ENCODE measurements at regions not wholly inside any gene's neighbourhood (a gene's known extent, or its start where the extent isn't known, plus 50 kb on each side); places are given as distances from the start of the nearest gene placed in this dataset.

DNA sequence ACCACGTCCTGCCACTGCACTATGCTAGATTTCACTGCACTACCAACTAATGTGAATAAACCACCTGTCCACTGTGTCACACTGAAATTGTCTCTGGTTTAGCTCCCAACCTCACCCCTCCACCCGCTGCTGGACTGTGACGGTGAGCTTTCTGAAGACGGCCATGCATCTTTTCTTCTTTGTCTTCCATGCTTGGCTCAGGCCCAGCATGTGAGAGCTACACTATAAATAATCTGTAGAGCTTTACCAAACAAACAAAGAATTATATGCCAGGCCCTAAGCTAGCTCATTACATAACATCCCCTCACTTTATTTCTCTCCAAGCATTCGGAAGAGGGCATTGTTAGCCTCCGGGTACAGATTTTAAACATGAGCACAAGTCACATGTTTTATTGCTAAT, 633.2 kb downstream of the TNS3 start:
- TF ChIP-seq SIN3A (IDR thresholded peaks at IDR 0.05; ENCODE audit: borderline replicate concordance, insufficient read depth, low read length) (no peak), FOXP2 (optimal IDR thresholded peaks at IDR 0.05; ENCODE audit: borderline replicate concordance, extremely low read depth, extremely low read length, insufficient read depth) (no peak), TAF1 (IDR thresholded peaks at IDR 0.05; ENCODE audit: borderline replicate concordance, insufficient read depth, low read length) (no peak), POLR2AphosphoS5 (IDR thresholded peaks at IDR 0.05; ENCODE audit: low read depth, low read length) (no peak)
- TF ChIP-seq, protein P1, sequence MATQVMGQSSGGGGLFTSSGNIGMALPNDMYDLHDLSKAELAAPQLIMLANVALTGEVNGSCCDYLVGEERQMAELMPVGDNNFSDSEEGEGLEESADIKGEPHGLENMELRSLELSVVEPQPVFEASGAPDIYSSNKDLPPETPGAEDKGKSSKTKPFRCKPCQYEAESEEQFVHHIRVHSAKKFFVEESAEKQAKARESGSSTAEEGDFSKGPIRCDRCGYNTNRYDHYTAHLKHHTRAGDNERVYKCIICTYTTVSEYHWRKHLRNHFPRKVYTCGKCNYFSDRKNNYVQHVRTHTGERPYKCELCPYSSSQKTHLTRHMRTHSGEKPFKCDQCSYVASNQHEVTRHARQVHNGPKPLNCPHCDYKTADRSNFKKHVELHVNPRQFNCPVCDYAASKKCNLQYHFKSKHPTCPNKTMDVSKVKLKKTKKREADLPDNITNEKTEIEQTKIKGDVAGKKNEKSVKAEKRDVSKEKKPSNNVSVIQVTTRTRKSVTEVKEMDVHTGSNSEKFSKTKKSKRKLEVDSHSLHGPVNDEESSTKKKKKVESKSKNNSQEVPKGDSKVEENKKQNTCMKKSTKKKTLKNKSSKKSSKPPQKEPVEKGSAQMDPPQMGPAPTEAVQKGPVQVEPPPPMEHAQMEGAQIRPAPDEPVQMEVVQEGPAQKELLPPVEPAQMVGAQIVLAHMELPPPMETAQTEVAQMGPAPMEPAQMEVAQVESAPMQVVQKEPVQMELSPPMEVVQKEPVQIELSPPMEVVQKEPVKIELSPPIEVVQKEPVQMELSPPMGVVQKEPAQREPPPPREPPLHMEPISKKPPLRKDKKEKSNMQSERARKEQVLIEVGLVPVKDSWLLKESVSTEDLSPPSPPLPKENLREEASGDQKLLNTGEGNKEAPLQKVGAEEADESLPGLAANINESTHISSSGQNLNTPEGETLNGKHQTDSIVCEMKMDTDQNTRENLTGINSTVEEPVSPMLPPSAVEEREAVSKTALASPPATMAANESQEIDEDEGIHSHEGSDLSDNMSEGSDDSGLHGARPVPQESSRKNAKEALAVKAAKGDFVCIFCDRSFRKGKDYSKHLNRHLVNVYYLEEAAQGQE (IDR thresholded peaks at IDR 0.05; ENCODE audit: insufficient read depth in 1 of 2, low read depth in 2 of 2, low read length in 2 of 2) = no peak

DNA sequence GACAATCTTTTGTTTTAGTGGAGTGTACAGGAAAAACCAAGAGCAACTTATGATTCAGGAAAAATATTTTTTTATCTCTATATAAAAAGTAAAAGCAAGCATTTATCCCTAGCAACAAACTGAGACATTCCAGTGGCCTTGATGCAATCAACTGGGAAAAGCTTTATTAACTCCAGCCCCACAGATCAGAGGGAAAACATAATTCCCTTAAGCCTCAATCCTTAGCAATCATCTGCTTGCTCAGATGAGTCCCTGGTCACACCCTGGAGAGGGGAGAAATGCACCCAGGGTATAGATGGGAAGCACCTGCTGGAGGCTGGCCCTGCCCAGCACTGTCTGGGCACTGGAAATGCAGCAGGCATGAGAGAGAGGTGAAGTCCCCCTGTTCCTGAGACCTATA, 636.6 kb downstream of the TNS3 start:
- TF ChIP-seq TAF1 (IDR thresholded peaks at IDR 0.05; ENCODE audit: borderline replicate concordance, insufficient read depth, low read length) (no peak), POLR2AphosphoS5 (IDR thresholded peaks at IDR 0.05; ENCODE audit: low read depth, low read length) (no peak), FOXP2 (optimal IDR thresholded peaks at IDR 0.05; ENCODE audit: borderline replicate concordance, extremely low read depth, extremely low read length, insufficient read depth) (no peak), SIN3A (IDR thresholded peaks at IDR 0.05; ENCODE audit: borderline replicate concordance, insufficient read depth, low read length) (no peak)
- TF ChIP-seq, protein P1 (IDR thresholded peaks at IDR 0.05; ENCODE audit: insufficient read depth in 1 of 2, low read depth in 2 of 2, low read length in 2 of 2) = no peak

DNA sequence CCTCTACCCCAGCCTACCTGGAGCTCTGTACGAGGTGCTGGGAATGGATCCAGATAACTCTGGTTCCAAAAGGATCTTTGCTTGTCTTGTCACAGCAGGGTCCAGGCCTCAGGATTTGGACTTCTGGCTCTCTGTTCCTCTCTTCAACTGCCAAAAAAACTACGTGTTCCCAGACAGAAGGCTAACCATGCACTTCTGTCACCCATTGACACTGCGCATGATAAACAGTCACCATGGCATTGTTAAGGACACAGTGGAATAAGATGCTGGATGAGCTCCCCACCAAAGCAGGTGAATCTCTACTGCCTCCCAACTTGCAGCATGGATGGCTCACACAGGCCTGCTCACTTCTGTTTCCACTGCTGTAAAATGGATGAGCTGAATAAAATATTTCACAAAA, 637.9 kb downstream of the TNS3 start:
- TF ChIP-seq POLR2AphosphoS5 (IDR thresholded peaks at IDR 0.05; ENCODE audit: low read depth, low read length) (no peak), SIN3A (IDR thresholded peaks at IDR 0.05; ENCODE audit: borderline replicate concordance, insufficient read depth, low read length) (no peak), TAF1 (IDR thresholded peaks at IDR 0.05; ENCODE audit: borderline replicate concordance, insufficient read depth, low read length) (no peak), FOXP2 (optimal IDR thresholded peaks at IDR 0.05; ENCODE audit: borderline replicate concordance, extremely low read depth, extremely low read length, insufficient read depth) (no peak)
- TF ChIP-seq, protein P1 (IDR thresholded peaks at IDR 0.05; ENCODE audit: insufficient read depth in 1 of 2, low read depth in 2 of 2, low read length in 2 of 2) = no peak

DNA sequence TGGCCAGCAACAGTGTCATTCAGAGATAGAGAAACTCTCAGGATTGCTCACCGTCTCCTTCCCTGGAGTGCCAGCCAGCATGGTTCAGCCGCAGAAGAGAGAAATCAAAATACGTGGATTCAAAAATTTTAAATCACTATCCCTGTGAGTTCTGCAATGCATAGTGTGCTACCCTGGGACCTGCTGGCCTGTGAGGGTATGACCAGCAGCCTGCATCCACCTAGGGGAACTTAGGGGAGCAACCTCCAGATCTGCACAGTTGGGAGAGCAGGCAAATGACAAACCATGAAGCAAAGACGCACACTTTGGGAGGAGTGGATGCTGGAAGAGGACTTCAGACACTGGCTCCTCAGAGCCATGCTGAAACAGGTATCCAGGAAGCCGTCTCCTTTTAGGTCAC, 639.3 kb downstream of the TNS3 start:
- no peak for TF ChIP-seq SIN3A (IDR thresholded peaks at IDR 0.05; ENCODE audit: borderline replicate concordance, insufficient read depth, low read length)
- TF ChIP-seq, protein P1 (IDR thresholded peaks at IDR 0.05; ENCODE audit: insufficient read depth in 1 of 2, low read depth in 2 of 2, low read length in 2 of 2) = no peak
- no peak for TF ChIP-seq POLR2AphosphoS5 (IDR thresholded peaks at IDR 0.05; ENCODE audit: low read depth, low read length)
- no peak for TF ChIP-seq TAF1 (IDR thresholded peaks at IDR 0.05; ENCODE audit: borderline replicate concordance, insufficient read depth, low read length)
- no peak for TF ChIP-seq FOXP2 (optimal IDR thresholded peaks at IDR 0.05; ENCODE audit: borderline replicate concordance, extremely low read depth, extremely low read length, insufficient read depth)

DNA sequence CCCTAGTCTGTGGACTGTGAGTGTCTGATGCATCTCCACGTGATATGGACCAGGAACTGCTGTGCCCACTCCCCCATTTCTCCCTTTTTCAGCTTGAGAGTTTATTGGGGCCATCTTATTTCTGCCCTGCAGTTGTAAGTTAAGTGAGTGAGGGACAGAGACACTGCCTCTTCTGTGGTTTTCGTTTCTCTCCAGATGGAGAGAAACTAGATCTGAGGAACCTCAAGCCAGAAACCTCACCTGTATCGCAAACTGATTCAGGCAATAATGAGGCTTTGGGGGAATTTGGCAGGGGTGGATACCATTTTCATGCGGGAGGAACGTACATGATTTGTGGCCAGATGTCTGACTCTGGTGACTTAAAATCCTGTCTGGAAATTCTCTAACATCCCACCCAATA, 641.7 kb downstream of the TNS3 start:
- TF ChIP-seq SIN3A (IDR thresholded peaks at IDR 0.05; ENCODE audit: borderline replicate concordance, insufficient read depth, low read length) = no peak
- no peak for TF ChIP-seq TAF1 (IDR thresholded peaks at IDR 0.05; ENCODE audit: borderline replicate concordance, insufficient read depth, low read length)
- TF ChIP-seq, protein P1 (IDR thresholded peaks at IDR 0.05; ENCODE audit: insufficient read depth in 1 of 2, low read depth in 2 of 2, low read length in 2 of 2) = no peak
- no peak for TF ChIP-seq FOXP2 (optimal IDR thresholded peaks at IDR 0.05; ENCODE audit: borderline replicate concordance, extremely low read depth, extremely low read length, insufficient read depth)
- no peak for TF ChIP-seq POLR2AphosphoS5 (IDR thresholded peaks at IDR 0.05; ENCODE audit: low read depth, low read length)
